Small intestine (tissue), 7 donors: ENCODE measurements at regions not wholly inside any gene's neighbourhood (a gene's known extent, or its start where the extent isn't known, plus 50 kb on each side); places are given as distances from the start of the nearest gene placed in this dataset.
"Not testable (repeated sequence)": the region's sequence is repeated elsewhere in the genome, so short reads cannot be mapped to it uniquely, and the experiment has no call there.

Experiments
- DNase-seq, 2 donors: peaks; one replicate each; pipeline versions ENCODE4 v3.0.0 to v3.0.0-alpha.2; 2013
- FAIRE-seq: peaks from 2 replicates; lab custom pipeline; 2012; peaks lifted over from hg19 to GRCh38; lab: Jason Lieb, UNC
- H3K27ac ChIP-seq, 3 donors: one replicate each; pipeline ENCODE4 v1.5.1; 2013; ENCODE audit warnings: low read length in 2 of 3, mild to moderate bottlenecking in 2 of 3, control low read depth in 1 of 3, inconsistent platforms in 1 of 3, low read depth in 1 of 3, moderate library complexity in 1 of 3
- H3K27me3 ChIP-seq, 3 donors: one replicate each; pipeline ENCODE4 v1.6.1; 2013; ENCODE audit warnings: low read length in 3 of 3, inconsistent platforms in 1 of 3; ENCODE audit not compliant: control insufficient read depth in 3 of 3, insufficient read depth in 3 of 3
- H3K36me3 ChIP-seq, 3 donors: one replicate each; pipeline ENCODE4 v1.6.1; 2013; ENCODE audit warnings: low read length in 3 of 3, inconsistent platforms in 1 of 3, low read depth in 1 of 3, mild to moderate bottlenecking in 1 of 3, moderate library complexity in 1 of 3; ENCODE audit not compliant: control insufficient read depth in 3 of 3, insufficient read depth in 2 of 3
- H3K4me1 ChIP-seq, 3 donors: one replicate each; pipeline ENCODE4 v1.6.1; 2013; ENCODE audit warnings: low read length in 2 of 3, inconsistent platforms in 1 of 3, low read depth in 1 of 3, mild to moderate bottlenecking in 1 of 3, moderate library complexity in 1 of 3; ENCODE audit not compliant: control insufficient read depth in 3 of 3, insufficient read depth in 2 of 3
- H3K4me3 ChIP-seq, 3 donors: one replicate each; pipeline ENCODE4 v1.5.1; 2013; ENCODE audit warnings: low read length in 3 of 3, control low read depth in 1 of 3, inconsistent platforms in 1 of 3, low read depth in 1 of 3, mild to moderate bottlenecking in 1 of 3, moderate library complexity in 1 of 3
- H3K9me3 ChIP-seq, 2 donors: one replicate each; pipeline ENCODE4 v1.6.1; 2013; ENCODE audit warnings: low read depth in 1 of 2, low read length in 1 of 2; ENCODE audit not compliant: control insufficient read depth in 2 of 2, insufficient read depth in 1 of 2
- WGBS, 3 donors: extraction: QIAGEN DNeasy Blood & Tissue Kit; methylation state at CpG; one replicate each; pipeline ENCODE4 v1.1.7; 2013; 5-methylcytosine and 5-hydroxymethylcytosine counted together
- donor health status: healthy with polysubstance abuse.
- donor health status: control.
- donor health status: control.
- donor health status: Bipolar disorder and iron deficiency.
- donor health status: healthy.

- Histone ChIP-seq H3K27ac (no peak overlapping the region), H3K27me3 (no peaks in the 10 kb centered on the region), H3K4me3 (no peak overlapping the region), H3K9me3 (peaks cover 0 to 17% of the 10 kb centered on the region in 2 donors), H3K4me1 (peaks cover 0 to 32% (median 0%) of the 10 kb centered on the region in 3 donors), H3K36me3 (no peaks in the 10 kb centered on the region)
- DNase-seq (no peak), FAIRE-seq (no peak)
- 84 to 86% (median 85%) methylated on average over 5 of the region's 5 CpGs for WGBS, 3 donors
Measured at GRCh38 chr6:106745824-106746582, 116.6 kb downstream of the QRSL1 start.

- DNase-seq: no peak
- Histone ChIP-seq H3K4me3 (no peak overlapping the region), H3K36me3 (no peaks in the 10 kb centered on the region), H3K27ac (no peak overlapping the region), H3K4me1 (peaks cover 0 to 32% (median 0%) of the 10 kb centered on the region in 3 donors), H3K27me3 (no peaks in the 10 kb centered on the region), H3K9me3 (peaks cover 0 to 17% of the 10 kb centered on the region in 2 donors)
- WGBS, 3 donors: 54 to 65% (median 62%) methylated on average over 3 of the region's 3 CpGs
- no peak for FAIRE-seq
Measured at GRCh38 chr6:106745197-106745770, 115.9 kb downstream of the QRSL1 start.

- peaks cover 0 to 17% of the 10 kb centered on the region in 2 donors for H3K9me3 ChIP-seq
- no peak overlapping the region for H3K4me3 ChIP-seq
- FAIRE-seq (no peak), DNase-seq (no peak)
- no peaks in the 10 kb centered on the region for H3K27me3 ChIP-seq
- no peak overlapping the region for H3K27ac ChIP-seq
- no peaks in the 10 kb centered on the region for H3K36me3 ChIP-seq
- WGBS, 3 donors: 66 to 83% (median 80%) methylated on average over 2 of the region's 2 CpGs
- H3K4me1 ChIP-seq: peaks cover 0 to 32% (median 0%) of the 10 kb centered on the region in 3 donors
Measured at GRCh38 chr6:106744781-106745180, 115.4 kb downstream of the QRSL1 start.

- not testable (repeated sequence) for H3K36me3 ChIP-seq, H3K4me3 ChIP-seq, H3K27ac ChIP-seq, FAIRE-seq, H3K27me3 ChIP-seq
- H3K4me1 ChIP-seq: peaks cover 0 to 32% (median 0%) of the 10 kb centered on the region in 3 donors
- H3K9me3 ChIP-seq: peaks cover 0 to 17% of the 10 kb centered on the region in 2 donors
- DNase-seq: peak; percentile 20 to 41
- WGBS, 3 donors: 11 to 48% (median 16%) methylated on average over 2 of the region's 2 CpGs
Measured at GRCh38 chr6:106744029-106744428, 114.7 kb downstream of the QRSL1 start.

GRCh38 chr6:106743612-106744011 is 114.2 kb downstream of the QRSL1 start:
- no peak overlapping the region for H3K27ac ChIP-seq
- H3K9me3 ChIP-seq: peaks cover 0 to 17% of the 10 kb centered on the region in 2 donors
- H3K4me3 ChIP-seq: no peak overlapping the region
- WGBS, 3 donors: 31 to 53% (median 33%) methylated on average over 2 of the region's 2 CpGs
- peaks cover 0 to 28% (median 0%) of the 10 kb centered on the region in 3 donors for H3K4me1 ChIP-seq
- H3K36me3 ChIP-seq: no peaks in the 10 kb centered on the region
- FAIRE-seq (no peak), DNase-seq (no peak)
- H3K27me3 ChIP-seq: peaks cover 0 to 2% (median 0%) of the 10 kb centered on the region in 3 donors

- Histone ChIP-seq H3K9me3 (peaks cover 0 to 27% of the 10 kb centered on the region in 2 donors), H3K4me3 (no peak overlapping the region), H3K4me1 (peaks cover 0 to 18% (median 0%) of the 10 kb centered on the region in 3 donors), H3K36me3 (no peaks in the 10 kb centered on the region), H3K27me3 (peaks cover 0 to 2% (median 0%) of the 10 kb centered on the region in 3 donors), H3K27ac (no peak overlapping the region)
- FAIRE-seq (no peak), DNase-seq (no peak)
- 60 to 79% (median 69%) methylated on average over 3 of the region's 3 CpGs for WGBS, 3 donors
Measured at GRCh38 chr6:106740287-106740686, 110.9 kb downstream of the QRSL1 start.

- Histone ChIP-seq H3K4me3 (no peak overlapping the region), H3K9me3 (peaks cover 0 to 29% of the 10 kb centered on the region in 2 donors), H3K27me3 (peaks cover 0 to 2% (median 0%) of the 10 kb centered on the region in 3 donors), H3K36me3 (no peaks in the 10 kb centered on the region), H3K4me1 (peaks cover 0 to 9% (median 0%) of the 10 kb centered on the region in 3 donors), H3K27ac (no peak overlapping the region)
- no peak for DNase-seq
- no peak for FAIRE-seq
- 83 to 87% (median 85%) methylated on average over 5 of the region's 5 CpGs for WGBS, 3 donors
Measured at GRCh38 chr6:106739387-106739786, 110.0 kb downstream of the QRSL1 start.

GRCh38 chr6:106736502-106736901 is 107.1 kb downstream of the QRSL1 start:
- Histone ChIP-seq H3K27ac (no peak overlapping the region), H3K4me3 (no peak overlapping the region), H3K9me3 (peaks cover 0 to 15% of the 10 kb centered on the region in 2 donors), H3K4me1 (peaks cover 0 to 6% (median 2%) of the 10 kb centered on the region in 3 donors), H3K27me3 (peaks cover 0 to 2% (median 0%) of the 10 kb centered on the region in 3 donors), H3K36me3 (no peaks in the 10 kb centered on the region)
- DNase-seq (no peak), FAIRE-seq (no peak)
- WGBS, 3 donors: 46 to 57% (median 52%) methylated on average over 2 of the region's 2 CpGs
